8988T (cell line): ENCODE measurements at regions not wholly inside any gene's neighbourhood (a gene's known extent, or its start where the extent isn't known, plus 50 kb on each side); places are given as distances from the start of the nearest gene placed in this dataset.
"Not testable (repeated sequence)": the region's sequence is repeated elsewhere in the genome, so short reads cannot be mapped to it uniquely, and the experiment has no call there.

Experiments used
- DNase-seq: peaks from one replicate; pipeline ENCODE4 v3.0.0; 2011

- DNase-seq, result no peak
These were observed 251.5 kb downstream of the SIPA1L2 start for GRCh38 chr1:232378266-232379062.

GRCh38 chr1:232377494-232377770 is 252.5 kb downstream of the SIPA1L2 start:
- DNase-seq, result no peak

GRCh38 chr1:232376632-232377493 is 253.1 kb downstream of the SIPA1L2 start:
- no peak for DNase-seq

GRCh38 chr1:232372841-232373440 is 257.0 kb downstream of the SIPA1L2 start:
- DNase-seq, result no peak

GRCh38 chr1:232372431-232372830 is 257.5 kb downstream of the SIPA1L2 start:
- DNase-seq, result no peak

- no peak for DNase-seq
These were observed 260.3 kb downstream of the SIPA1L2 start for GRCh38 chr1:232369451-232370296.

- DNase-seq, result no peak
These were observed 261.1 kb downstream of the SIPA1L2 start for GRCh38 chr1:232368821-232369321.

GRCh38 chr1:232367293-232367692 is 262.6 kb downstream of the SIPA1L2 start:
- no peak for DNase-seq

GRCh38 chr1:232364654-232365382 is 265.1 kb downstream of the SIPA1L2 start:
- no peak for DNase-seq

GRCh38 chr1:232363008-232363407 is 266.9 kb downstream of the SIPA1L2 start:
- no peak for DNase-seq

GRCh38 chr1:232357416-232357815 is 272.5 kb downstream of the SIPA1L2 start:
- DNase-seq, result no peak

- DNase-seq, result no peak
These were observed 274.5 kb downstream of the SIPA1L2 start for GRCh38 chr1:232355162-232356006.

- no peak for DNase-seq
These were observed 276.9 kb downstream of the SIPA1L2 start for GRCh38 chr1:232353001-232353400.

- no peak for DNase-seq
These were observed 277.6 kb downstream of the SIPA1L2 start for GRCh38 chr1:232352366-232352765.

GRCh38 chr1:232351335-232351734 is 278.6 kb downstream of the SIPA1L2 start:
- no peak for DNase-seq

GRCh38 chr1:232346844-232347243 is 283.1 kb downstream of the SIPA1L2 start:
- no peak for DNase-seq

GRCh38 chr1:232344791-232345399 is 285.0 kb downstream of the SIPA1L2 start:
- DNase-seq, result no peak

GRCh38 chr1:232344186-232344585 is 285.7 kb downstream of the SIPA1L2 start:
- not testable (repeated sequence) for DNase-seq

GRCh38 chr1:232340446-232340845 is 289.5 kb downstream of the SIPA1L2 start:
- DNase-seq, result no peak

- no peak for DNase-seq
These were observed 290.9 kb downstream of the SIPA1L2 start for GRCh38 chr1:232339073-232339472.
